Left ventricle myocardium inferior (tissue), 1 donor: ENCODE measurements at regions not wholly inside any gene's neighbourhood (a gene's known extent, or its start where the extent isn't known, plus 50 kb on each side); places are given as distances from the start of the nearest gene placed in this dataset.

Experiments used
- DNase-seq: peaks from one replicate; pipeline ENCODE4 v3.0.0-alpha.2; 2020
- H3K27ac ChIP-seq: fragments of 200-600 bp; replicated peaks from 2 replicates; pipeline ENCODE4 v1.8.0; 2021
- H3K27me3 ChIP-seq: fragments of 200-600 bp; 2 replicates; pipeline ENCODE4 v1.8.0; 2021; ENCODE audit warnings: low read depth
- H3K36me3 ChIP-seq: fragments of 200-600 bp; 2 replicates; pipeline ENCODE4 v1.8.0; 2021
- H3K4me1 ChIP-seq: fragments of 200-600 bp; 2 replicates; pipeline ENCODE4 v1.8.0; 2021
- H3K4me3 ChIP-seq: fragments of 200-600 bp; 2 replicates; pipeline ENCODE4 v1.8.0; 2021; ENCODE audit warnings: mild to moderate bottlenecking, moderate library complexity
- H3K9me3 ChIP-seq: fragments of 200-600 bp; replicated peaks from 2 replicates; pipeline ENCODE4 v1.8.0; 2021
- intact Hi-C: fragments of 100-400 bp; cut with micrococcal nuclease; formaldehyde crosslinking; loops from one replicate; pipeline ENCODE4 v1.11.0; 2022
- TF ChIP-seq, protein P1 (sequence below): fragments of 200-600 bp; IDR thresholded peaks from 2 replicates; pipeline ENCODE4 v1.8.0; 2021; ENCODE audit warnings: antibody characterized with exemption, mild to moderate bottlenecking, borderline replicate concordance
- donor health status: DM: no; HTN: yes; CAD: no; lungs with severe emphysema.

DNA sequence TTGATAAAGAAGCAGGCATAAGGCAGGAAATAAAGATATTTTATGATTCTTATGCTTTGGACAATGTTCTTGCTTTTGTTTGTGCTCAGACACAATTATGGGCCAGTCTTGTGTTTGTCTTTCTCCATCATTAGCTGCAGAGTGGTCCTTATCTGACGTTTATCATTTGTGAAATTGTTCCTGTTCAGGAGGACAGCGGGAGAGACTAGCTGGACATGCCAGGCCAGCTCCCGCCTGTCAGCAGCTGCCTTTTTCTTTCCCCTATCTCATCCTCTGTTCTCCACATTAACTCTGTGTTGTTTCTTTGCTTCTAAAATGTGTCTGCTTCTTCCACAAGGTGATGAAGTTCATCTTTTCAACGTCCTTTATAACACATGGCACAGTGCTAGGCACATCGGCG, 333.5 kb downstream of the NPIPA8 start:
- no peak overlapping the region for H3K27ac ChIP-seq
- no peak overlapping the region for H3K4me3 ChIP-seq
- no peaks in the 10 kb centered on the region for H3K36me3 ChIP-seq
- TF ChIP-seq, protein P1, sequence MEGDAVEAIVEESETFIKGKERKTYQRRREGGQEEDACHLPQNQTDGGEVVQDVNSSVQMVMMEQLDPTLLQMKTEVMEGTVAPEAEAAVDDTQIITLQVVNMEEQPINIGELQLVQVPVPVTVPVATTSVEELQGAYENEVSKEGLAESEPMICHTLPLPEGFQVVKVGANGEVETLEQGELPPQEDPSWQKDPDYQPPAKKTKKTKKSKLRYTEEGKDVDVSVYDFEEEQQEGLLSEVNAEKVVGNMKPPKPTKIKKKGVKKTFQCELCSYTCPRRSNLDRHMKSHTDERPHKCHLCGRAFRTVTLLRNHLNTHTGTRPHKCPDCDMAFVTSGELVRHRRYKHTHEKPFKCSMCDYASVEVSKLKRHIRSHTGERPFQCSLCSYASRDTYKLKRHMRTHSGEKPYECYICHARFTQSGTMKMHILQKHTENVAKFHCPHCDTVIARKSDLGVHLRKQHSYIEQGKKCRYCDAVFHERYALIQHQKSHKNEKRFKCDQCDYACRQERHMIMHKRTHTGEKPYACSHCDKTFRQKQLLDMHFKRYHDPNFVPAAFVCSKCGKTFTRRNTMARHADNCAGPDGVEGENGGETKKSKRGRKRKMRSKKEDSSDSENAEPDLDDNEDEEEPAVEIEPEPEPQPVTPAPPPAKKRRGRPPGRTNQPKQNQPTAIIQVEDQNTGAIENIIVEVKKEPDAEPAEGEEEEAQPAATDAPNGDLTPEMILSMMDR: no peak
- H3K9me3 ChIP-seq: no peaks in the 10 kb centered on the region
- intact Hi-C loops: no loop called here
- peaks cover 3% of the 10 kb centered on the region for H3K27me3 ChIP-seq
- DNase-seq: no peak
- no peaks in the 10 kb centered on the region for H3K4me1 ChIP-seq

DNA sequence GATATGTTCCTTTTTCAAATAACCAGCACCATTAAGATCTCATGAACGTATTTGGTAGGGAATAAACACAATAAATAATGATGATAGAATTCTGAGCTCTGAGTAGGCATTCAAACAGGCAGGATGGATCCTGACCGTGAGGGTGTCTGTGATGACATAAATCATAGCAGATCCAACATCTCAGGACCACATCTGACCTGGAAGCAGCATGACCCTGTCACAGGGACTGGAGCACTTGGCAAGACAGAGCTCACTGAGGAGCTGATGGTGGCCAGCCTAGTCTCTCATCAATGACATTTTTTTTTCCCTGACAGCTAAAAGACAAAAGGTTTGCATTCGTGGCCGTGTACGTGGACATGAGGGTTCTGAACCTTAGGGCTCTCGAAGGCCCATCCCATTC, 337.5 kb downstream of the NPIPA8 start:
- no peak for DNase-seq
- Histone ChIP-seq H3K27ac (no peak overlapping the region), H3K36me3 (no peaks in the 10 kb centered on the region), H3K9me3 (no peaks in the 10 kb centered on the region), H3K4me3 (no peak overlapping the region), H3K27me3 (peaks cover 26% of the 10 kb centered on the region), H3K4me1 (no peaks in the 10 kb centered on the region)
- intact Hi-C loops: no loop called here
- TF ChIP-seq, protein P1: no peak

DNA sequence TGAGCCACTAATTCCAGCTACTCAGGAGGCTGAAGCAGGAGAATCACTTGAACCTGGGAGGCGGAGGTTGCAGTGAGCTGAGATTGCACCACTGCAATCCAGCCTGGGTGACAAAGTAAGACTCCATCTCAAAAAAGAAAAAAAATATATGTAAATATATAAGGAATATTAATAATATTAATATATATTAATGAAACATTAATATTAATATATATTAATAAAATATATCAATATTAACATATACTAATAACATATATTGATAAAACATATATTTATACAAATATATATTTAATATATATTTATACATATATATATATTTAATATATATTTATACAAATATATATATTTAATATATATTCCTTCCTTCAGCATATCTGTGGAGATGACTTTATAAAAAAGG, 338.0 kb downstream of the NPIPA8 start:
- no peaks in the 10 kb centered on the region for H3K36me3 ChIP-seq
- intact Hi-C loops: no loop called here

DNA sequence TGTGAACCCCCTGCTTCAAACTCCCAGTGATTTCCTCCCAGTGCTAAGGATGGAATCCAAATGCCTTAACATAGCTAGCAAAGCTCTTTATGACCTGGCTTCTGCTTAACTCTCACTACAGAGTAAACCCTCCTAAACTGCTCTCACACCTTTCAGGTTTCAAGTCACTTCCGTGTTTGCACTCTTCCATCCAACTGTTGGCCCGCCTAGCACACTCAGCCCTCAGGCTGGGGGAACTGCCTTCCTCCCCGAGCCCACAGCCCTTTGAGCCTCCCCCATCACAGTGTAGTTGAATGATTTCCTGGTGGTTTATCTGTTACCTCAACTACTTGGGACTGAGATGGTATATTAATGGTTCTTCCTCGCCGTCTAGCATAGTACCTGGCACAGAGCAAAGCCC, 342.5 kb downstream of the NPIPA8 start:
- intact Hi-C loops: no loop called here
- TF ChIP-seq, protein P1: no peak
- Histone ChIP-seq H3K27ac (no peak overlapping the region), H3K27me3 (peaks cover 62% of the 10 kb centered on the region), H3K4me3 (no peak overlapping the region), H3K4me1 (no peaks in the 10 kb centered on the region), H3K36me3 (no peaks in the 10 kb centered on the region), H3K9me3 (no peaks in the 10 kb centered on the region)
- no peak for DNase-seq

More for the DNA sequence above, 338.0 kb downstream of the NPIPA8 start:
- H3K27ac ChIP-seq: no peak overlapping the region
- no peak for DNase-seq
- H3K9me3 ChIP-seq: no peaks in the 10 kb centered on the region
- H3K4me1 ChIP-seq: no peaks in the 10 kb centered on the region
- no peak overlapping the region for H3K4me3 ChIP-seq
- TF ChIP-seq, protein P1: no peak
- H3K27me3 ChIP-seq: peaks cover 30% of the 10 kb centered on the region

DNA sequence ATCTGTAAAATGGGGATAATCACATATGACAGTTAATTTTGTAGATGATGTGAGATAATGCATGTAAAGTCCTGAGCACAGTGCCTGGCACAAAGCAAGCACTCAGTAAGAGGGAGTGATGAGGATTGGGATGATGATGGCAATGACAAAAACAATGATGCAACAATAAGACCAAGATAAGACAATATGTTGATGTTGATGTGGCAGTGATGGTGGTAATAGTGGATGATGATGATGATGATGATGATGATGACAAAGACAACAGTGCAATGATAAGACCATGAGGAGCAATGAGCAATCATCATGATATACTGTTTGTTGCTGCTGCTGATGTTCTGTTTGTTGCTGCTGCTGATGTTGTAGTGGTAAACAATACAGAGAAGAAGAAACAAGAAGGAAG, 344.1 kb downstream of the NPIPA8 start:
- H3K36me3 ChIP-seq: no peaks in the 10 kb centered on the region
- peaks cover 59% of the 10 kb centered on the region for H3K27me3 ChIP-seq
- intact Hi-C loops: no loop called here
- no peak overlapping the region for H3K4me3 ChIP-seq
- no peaks in the 10 kb centered on the region for H3K9me3 ChIP-seq
- TF ChIP-seq, protein P1: no peak
- H3K27ac ChIP-seq: no peak overlapping the region
- DNase-seq: no peak
- no peaks in the 10 kb centered on the region for H3K4me1 ChIP-seq

DNA sequence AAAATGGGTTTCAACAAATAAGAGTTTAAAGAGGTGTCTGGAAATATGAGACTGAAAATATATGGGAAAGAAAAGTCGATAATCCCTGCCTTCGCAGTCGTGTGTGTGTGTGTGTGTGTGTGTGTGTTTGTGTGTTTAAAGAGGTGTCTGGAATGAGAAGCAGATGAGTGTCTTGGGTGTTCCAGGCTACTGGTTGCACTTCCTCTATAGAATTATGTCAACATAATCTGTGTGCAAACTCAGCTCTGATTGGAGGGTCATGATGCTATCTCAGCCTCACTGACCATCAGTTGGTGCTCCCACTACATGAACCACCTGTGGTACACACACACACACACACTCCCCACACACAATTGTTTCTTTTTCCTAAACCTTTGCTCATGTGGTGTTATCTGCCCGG, 347.3 kb downstream of the NPIPA8 start:
- Histone ChIP-seq H3K36me3 (no peaks in the 10 kb centered on the region), H3K27ac (no peak overlapping the region), H3K9me3 (no peaks in the 10 kb centered on the region), H3K4me1 (no peaks in the 10 kb centered on the region), H3K4me3 (no peak overlapping the region), H3K27me3 (peaks cover 51% of the 10 kb centered on the region)
- intact Hi-C loops: no loop called here
- TF ChIP-seq, protein P1: no peak
- no peak for DNase-seq
